ENCODE measurements at regions not wholly inside any gene's neighbourhood (a gene's known extent, or its start where the extent isn't known, plus 50 kb on each side); places are given as distances from the start of the nearest gene placed in this dataset.

- TF ChIP-seq ZNF503 (CRISPR knock-in tag; IDR thresholded peaks at IDR 0.05) (no peak), HINFP (CRISPR knock-in tag; IDR thresholded peaks at IDR 0.05; ENCODE audit: low read depth) (no peak)
Observed at GRCh38 chr13:77980592-77980991, 62.0 kb upstream of the EDNRB start (continued).

GRCh38 chr13:77979721-77980385, 61.2 kb upstream of the EDNRB start:
- TF ChIP-seq CEBPB (IDR thresholded peaks at IDR 0.05; ENCODE audit: borderline replicate concordance, low read depth, low read length) (0 out of 2 replicates have a peak, but pooled peaks have one; percentile 12), MAFF (IDR thresholded peaks at IDR 0.05; ENCODE audit: low read depth, low read length) (no peak), KDM3A (CRISPR knock-in tag; IDR thresholded peaks at IDR 0.05; ENCODE audit: low read depth) (no peak), GLMP (CRISPR knock-in tag; IDR thresholded peaks at IDR 0.05; ENCODE audit: borderline replicate concordance) (no peak)
- H3K9ac ChIP-seq (ENCODE audit: insufficient read depth, low read depth, low read length) = no peak overlapping the region
- ATAC-seq (no peak), DNase-seq (ENCODE audit: low spot score) (no peak), FAIRE-seq (no peak)
- H3K27me3 ChIP-seq (ENCODE audit: control insufficient read depth in 1 of 2, insufficient read depth in 2 of 2, low read length in 2 of 2) = no peaks in the 10 kb centered on the region
- H4K20me1 ChIP-seq (ENCODE audit: insufficient read depth, low read length) = no peaks in the 10 kb centered on the region
- ChIA-PET POLR2A (no interaction called here), CTCF (ENCODE audit: low intra/inter-chr PET ratio, low total read pairs) (no interaction called here)
- no peaks in the 10 kb centered on the region for H3K79me2 ChIP-seq (ENCODE audit: insufficient read depth, low read length)
- H3K36me3 ChIP-seq (replicated peaks in 1 of 2; ENCODE audit: control insufficient read depth in 1 of 2, insufficient read depth in 2 of 2, low read length in 2 of 2) = no peaks in the 10 kb centered on the region
- no peak overlapping the region for H3K27ac ChIP-seq (ENCODE audit: extremely low read length, insufficient read depth, low read length)
- BruUV-seq (replicated peaks) = no TSS peak
- in situ Hi-C loops (cut with HindIII; ENCODE audit: extremely low pct_ligation_motif_present, low pct_unique_long_range_greater_than_20kb) (no loop called here), intact Hi-C loops (cut with micrococcal nuclease; ENCODE audit: unreplicated experiment) (no loop called here)
- H3K4me1 ChIP-seq (ENCODE audit: insufficient read depth, low read length) = no peaks in the 10 kb centered on the region
- H2AFZ ChIP-seq (ENCODE audit: low read length) = no peak overlapping the region
- H3K4me2 ChIP-seq (ENCODE audit: low read depth, low read length) = no peak overlapping the region
- peaks cover 33% of the 10 kb centered on the region for H3K9me3 ChIP-seq (ENCODE audit: low read length)
- no peak overlapping the region for H3K4me3 ChIP-seq (replicated peaks in 1 of 3; ENCODE audit: insufficient read depth in 1 of 3, low read depth in 2 of 3, low read length in 3 of 3)
- WGBS (ENCODE audit: low lambda C conversion rate) = 26% methylated on average over 3 of the region's 3 CpGs

Measured in HepG2 (cell line).